ENCODE measurements at regions not wholly inside any gene's neighbourhood (a gene's known extent, or its start where the extent isn't known, plus 50 kb on each side); places are given as distances from the start of the nearest gene placed in this dataset.

DNA sequence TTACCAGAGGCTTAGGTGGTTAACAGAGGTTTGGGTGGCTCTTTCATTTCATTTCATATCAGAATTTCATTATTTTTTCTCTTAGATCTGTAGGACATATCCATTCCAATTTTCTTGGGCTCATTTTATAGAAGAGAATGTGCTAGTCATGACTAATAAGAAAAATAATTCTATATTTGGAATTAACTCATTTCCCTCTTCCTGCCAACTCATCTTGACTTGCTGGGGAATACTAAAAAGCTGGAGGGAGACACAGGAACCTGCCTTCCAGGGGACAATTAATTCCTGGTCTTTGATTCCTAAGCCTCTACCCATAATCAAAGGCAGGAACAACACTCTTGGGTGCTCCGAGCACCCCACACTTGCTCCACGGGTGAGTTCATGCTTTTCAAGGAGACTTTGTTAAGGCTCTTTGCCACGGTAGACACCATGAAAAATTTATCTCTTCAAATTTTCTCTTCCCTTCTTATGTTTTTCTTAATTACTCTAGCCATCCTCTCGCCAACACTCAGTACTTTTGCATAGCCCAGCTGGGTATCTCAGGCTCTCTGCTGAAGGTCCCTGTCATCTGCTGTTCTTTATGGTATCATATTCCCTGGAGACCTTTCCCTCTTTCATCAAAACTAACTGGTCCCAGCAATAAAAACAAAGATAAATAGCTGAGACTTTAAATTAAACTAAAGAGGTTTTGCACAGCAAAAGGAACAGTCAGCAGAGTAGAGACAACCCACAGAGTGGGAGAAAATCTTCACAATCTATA lies 273.9 kb downstream of the NPR3 start:
- no peak overlapping the region for H3K27ac ChIP-seq

DNA sequence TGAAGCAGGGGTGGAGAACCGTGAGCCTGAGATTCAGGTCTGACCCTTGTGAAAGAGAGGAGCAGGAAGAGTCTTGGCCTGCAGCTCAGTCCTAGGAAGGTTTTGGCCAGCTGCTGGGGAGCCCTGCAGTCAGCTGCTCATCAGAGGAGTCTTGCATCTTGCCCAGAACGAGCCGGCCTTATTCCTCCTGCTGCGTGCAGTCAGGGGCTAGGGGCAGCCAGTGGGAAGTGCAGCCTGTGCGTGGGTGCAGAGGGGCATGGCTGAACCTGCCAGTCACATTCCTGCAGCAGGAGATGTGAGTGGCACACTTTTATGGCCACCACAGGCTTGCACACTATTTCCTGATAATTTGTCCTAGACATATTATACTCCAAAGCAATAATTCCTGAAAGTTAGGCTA lies 278.7 kb downstream of the NPR3 start:
- no peak overlapping the region for H3K9ac ChIP-seq
- no peaks in the 10 kb centered on the region for H3K4me1 ChIP-seq (ENCODE audit: low read depth, poor library complexity, severe bottlenecking)
- H3K27ac ChIP-seq: no peak overlapping the region
- H3K36me3 ChIP-seq (ENCODE audit: insufficient read depth): no peaks in the 10 kb centered on the region
- no peak overlapping the region for H3K4me3 ChIP-seq (IDR thresholded peaks at IDR 0.05; ENCODE audit: insufficient read depth, low read depth, low read length)
- no peak overlapping the region for H2AFZ ChIP-seq (ENCODE audit: low read depth)
- H4K20me1 ChIP-seq (ENCODE audit: insufficient read depth): no peaks in the 10 kb centered on the region
- no peak overlapping the region for H3K4me2 ChIP-seq
- TF ChIP-seq, protein P1, sequence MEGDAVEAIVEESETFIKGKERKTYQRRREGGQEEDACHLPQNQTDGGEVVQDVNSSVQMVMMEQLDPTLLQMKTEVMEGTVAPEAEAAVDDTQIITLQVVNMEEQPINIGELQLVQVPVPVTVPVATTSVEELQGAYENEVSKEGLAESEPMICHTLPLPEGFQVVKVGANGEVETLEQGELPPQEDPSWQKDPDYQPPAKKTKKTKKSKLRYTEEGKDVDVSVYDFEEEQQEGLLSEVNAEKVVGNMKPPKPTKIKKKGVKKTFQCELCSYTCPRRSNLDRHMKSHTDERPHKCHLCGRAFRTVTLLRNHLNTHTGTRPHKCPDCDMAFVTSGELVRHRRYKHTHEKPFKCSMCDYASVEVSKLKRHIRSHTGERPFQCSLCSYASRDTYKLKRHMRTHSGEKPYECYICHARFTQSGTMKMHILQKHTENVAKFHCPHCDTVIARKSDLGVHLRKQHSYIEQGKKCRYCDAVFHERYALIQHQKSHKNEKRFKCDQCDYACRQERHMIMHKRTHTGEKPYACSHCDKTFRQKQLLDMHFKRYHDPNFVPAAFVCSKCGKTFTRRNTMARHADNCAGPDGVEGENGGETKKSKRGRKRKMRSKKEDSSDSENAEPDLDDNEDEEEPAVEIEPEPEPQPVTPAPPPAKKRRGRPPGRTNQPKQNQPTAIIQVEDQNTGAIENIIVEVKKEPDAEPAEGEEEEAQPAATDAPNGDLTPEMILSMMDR (conservative IDR thresholded peaks at IDR 0.05; ENCODE audit: low read depth, low read length): no peak
- no peaks in the 10 kb centered on the region for H3K27me3 ChIP-seq (ENCODE audit: insufficient read depth, low read depth)
- no peaks in the 10 kb centered on the region for H3K79me2 ChIP-seq (ENCODE audit: insufficient read depth, low read depth)

More for the DNA sequence above, 273.9 kb downstream of the NPR3 start:
- H2AFZ ChIP-seq (ENCODE audit: low read depth): no peak overlapping the region
- no peak overlapping the region for H3K4me3 ChIP-seq (IDR thresholded peaks at IDR 0.05; ENCODE audit: insufficient read depth, low read depth, low read length)
- H4K20me1 ChIP-seq (ENCODE audit: insufficient read depth): no peaks in the 10 kb centered on the region
- H3K9ac ChIP-seq: no peak overlapping the region
- TF ChIP-seq, protein P1 (conservative IDR thresholded peaks at IDR 0.05; ENCODE audit: low read depth, low read length): no peak
- no peaks in the 10 kb centered on the region for H3K36me3 ChIP-seq (ENCODE audit: insufficient read depth)
- H3K4me2 ChIP-seq: no peak overlapping the region
- H3K27me3 ChIP-seq (ENCODE audit: insufficient read depth, low read depth): no peaks in the 10 kb centered on the region
- peaks cover 3% of the 10 kb centered on the region for H3K4me1 ChIP-seq (ENCODE audit: low read depth, poor library complexity, severe bottlenecking)
- H3K79me2 ChIP-seq (ENCODE audit: insufficient read depth, low read depth): no peaks in the 10 kb centered on the region

DNA sequence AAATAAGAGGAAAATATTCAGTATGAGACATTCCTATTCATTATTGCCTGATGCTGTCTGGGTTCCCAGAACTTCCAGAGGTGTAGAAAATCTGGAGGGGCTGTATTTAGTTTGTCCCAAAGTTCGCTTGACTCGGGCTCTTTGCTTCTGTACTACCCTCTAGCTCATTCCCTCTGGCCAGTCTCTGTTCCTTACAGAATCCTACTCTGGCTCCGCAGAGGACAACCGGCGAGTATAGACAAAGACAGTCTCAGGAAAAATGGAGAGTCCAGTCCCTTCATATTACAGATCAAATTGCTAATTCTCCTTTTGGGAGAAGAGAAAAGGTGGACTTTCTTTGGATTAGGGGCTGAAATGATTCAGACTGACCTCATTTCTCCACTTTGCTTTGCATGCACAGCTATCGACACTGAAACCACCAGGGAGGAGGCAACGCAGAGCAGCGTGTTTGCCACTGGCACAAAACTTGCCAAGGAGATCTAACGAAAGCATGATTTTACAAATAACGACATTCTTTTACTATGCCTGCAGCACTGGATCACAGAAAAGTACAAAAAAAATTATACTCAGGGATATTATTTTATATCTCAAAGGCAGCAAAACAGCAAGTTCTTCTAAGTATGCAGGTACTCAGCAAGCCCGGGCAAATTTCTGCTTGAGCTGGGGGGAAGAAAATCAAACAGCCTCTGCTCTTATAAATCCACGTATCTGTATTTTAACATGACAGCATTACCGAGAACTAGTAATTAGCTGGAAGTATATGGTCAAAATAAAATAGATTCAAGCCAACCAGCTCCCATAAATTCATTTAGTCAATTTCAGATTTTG lies 279.7 kb downstream of the NPR3 start:
- no peak overlapping the region for H3K27ac ChIP-seq
- no peak overlapping the region for H3K4me2 ChIP-seq
- no peaks in the 10 kb centered on the region for H4K20me1 ChIP-seq (ENCODE audit: insufficient read depth)
- H3K9ac ChIP-seq: no peak overlapping the region
- H3K36me3 ChIP-seq (ENCODE audit: insufficient read depth): no peaks in the 10 kb centered on the region
- TF ChIP-seq, protein P1 (conservative IDR thresholded peaks at IDR 0.05; ENCODE audit: low read depth, low read length): no peak
- no peak overlapping the region for H3K4me3 ChIP-seq (IDR thresholded peaks at IDR 0.05; ENCODE audit: insufficient read depth, low read depth, low read length)
- no peak overlapping the region for H2AFZ ChIP-seq (ENCODE audit: low read depth)
- H3K27me3 ChIP-seq (ENCODE audit: insufficient read depth, low read depth): no peaks in the 10 kb centered on the region
- H3K79me2 ChIP-seq (ENCODE audit: insufficient read depth, low read depth): no peaks in the 10 kb centered on the region
- no peaks in the 10 kb centered on the region for H3K4me1 ChIP-seq (ENCODE audit: low read depth, poor library complexity, severe bottlenecking)

DNA sequence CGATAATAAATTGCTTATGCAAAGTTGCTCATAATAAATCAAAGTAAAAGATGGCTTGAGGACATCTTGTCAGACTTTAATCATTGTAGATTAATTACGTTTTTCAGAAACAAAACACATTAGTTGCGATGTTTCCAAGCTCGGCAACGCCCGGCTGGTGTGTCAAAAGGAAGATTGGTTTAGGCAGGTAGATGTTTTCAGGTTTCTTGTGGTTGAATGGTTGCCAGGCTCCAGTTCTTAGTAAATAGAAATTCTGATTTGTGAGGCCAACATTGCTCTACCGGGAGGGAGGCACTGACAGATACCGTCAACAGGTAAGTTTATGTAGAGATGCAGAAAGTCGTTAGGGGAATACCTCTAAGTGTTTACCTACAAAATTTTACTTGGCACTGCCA lies 280.3 kb downstream of the NPR3 start:
- TF ChIP-seq, protein P1 (conservative IDR thresholded peaks at IDR 0.05; ENCODE audit: low read depth, low read length): no peak
- H3K27ac ChIP-seq: no peak overlapping the region

More for the DNA sequence above, 280.3 kb downstream of the NPR3 start:
- Histone ChIP-seq H2AFZ (ENCODE audit: low read depth) (no peak overlapping the region), H3K79me2 (ENCODE audit: insufficient read depth, low read depth) (no peaks in the 10 kb centered on the region), H3K9ac (no peak overlapping the region), H3K4me1 (ENCODE audit: low read depth, poor library complexity, severe bottlenecking) (no peaks in the 10 kb centered on the region), H3K36me3 (ENCODE audit: insufficient read depth) (no peaks in the 10 kb centered on the region), H4K20me1 (ENCODE audit: insufficient read depth) (no peaks in the 10 kb centered on the region), H3K4me2 (no peak overlapping the region), H3K27me3 (ENCODE audit: insufficient read depth, low read depth) (no peaks in the 10 kb centered on the region), H3K4me3 (IDR thresholded peaks at IDR 0.05; ENCODE audit: insufficient read depth, low read depth, low read length) (no peak overlapping the region)

Data from KMS-11 (cell line).